GOT3 (cell line): ENCODE measurements at regions not wholly inside any gene's neighbourhood (a gene's known extent, or its start where the extent isn't known, plus 50 kb on each side); places are given as distances from the start of the nearest gene placed in this dataset.

Experiments
- DNase-seq: peaks from one replicate; lab custom pipeline; 2025; ENCODE audit warnings: mixed read lengths; lab: John Stamatoyannopoulos, UW

GRCh38 chr19:30897553-30897952 is 451.7 kb downstream of the TSHZ3 start:
- no peak for DNase-seq

- no peak for DNase-seq
Observed at GRCh38 chr19:30897034-30897433, 452.2 kb downstream of the TSHZ3 start.

GRCh38 chr19:30896554-30896953 is 452.7 kb downstream of the TSHZ3 start:
- DNase-seq: no peak

- DNase-seq: no peak
Observed at GRCh38 chr19:30895946-30896345, 453.3 kb downstream of the TSHZ3 start.

- DNase-seq: no peak
Observed at GRCh38 chr19:30891051-30891450, 458.2 kb downstream of the TSHZ3 start.

- DNase-seq: no peak
Observed at GRCh38 chr19:30890033-30890432, 459.2 kb downstream of the TSHZ3 start.

GRCh38 chr19:30888937-30889336 is 460.3 kb downstream of the TSHZ3 start:
- no peak for DNase-seq

- no peak for DNase-seq
Observed at GRCh38 chr19:30887042-30887441, 462.2 kb downstream of the TSHZ3 start.

- no peak for DNase-seq
Observed at GRCh38 chr19:30886222-30886621, 463.0 kb downstream of the TSHZ3 start.

GRCh38 chr19:30884146-30884812 is 465.0 kb downstream of the TSHZ3 start:
- DNase-seq: no peak

GRCh38 chr19:30883071-30883470 is 466.2 kb downstream of the TSHZ3 start:
- no peak for DNase-seq

GRCh38 chr19:30882411-30883005 is 466.7 kb downstream of the TSHZ3 start:
- no peak for DNase-seq

- no peak for DNase-seq
Observed at GRCh38 chr19:30881930-30882329, 467.3 kb downstream of the TSHZ3 start.

GRCh38 chr19:30881281-30881680 is 468.0 kb downstream of the TSHZ3 start:
- DNase-seq: no peak

- DNase-seq: no peak
Observed at GRCh38 chr19:30880551-30880950, 468.7 kb downstream of the TSHZ3 start.

- DNase-seq: no peak
Observed at GRCh38 chr19:30880151-30880550, 469.1 kb downstream of the TSHZ3 start.

GRCh38 chr19:30879736-30880135 is 469.5 kb downstream of the TSHZ3 start:
- no peak for DNase-seq

- DNase-seq: no peak
Observed at GRCh38 chr19:30879225-30879624, 470.0 kb downstream of the TSHZ3 start.

GRCh38 chr19:30878495-30878894 is 470.7 kb downstream of the TSHZ3 start:
- DNase-seq: no peak

GRCh38 chr19:30877661-30878113 is 471.5 kb downstream of the TSHZ3 start:
- DNase-seq: no peak

- DNase-seq: no peak
Observed at GRCh38 chr19:30873691-30874090, 475.5 kb downstream of the TSHZ3 start.

- no peak for DNase-seq
Observed at GRCh38 chr19:30873003-30873402, 476.2 kb downstream of the TSHZ3 start.

GRCh38 chr19:30871979-30872378 is 477.3 kb downstream of the TSHZ3 start:
- DNase-seq: no peak

- no peak for DNase-seq
Observed at GRCh38 chr19:30870876-30871275, 478.4 kb downstream of the TSHZ3 start.
